ENCODE measurements at regions not wholly inside any gene's neighbourhood (a gene's known extent, or its start where the extent isn't known, plus 50 kb on each side); places are given as distances from the start of the nearest gene placed in this dataset.

GRCh38 chr2:16336916-16337315, 328.7 kb downstream of the CYRIA start:
- H3K27me3 ChIP-seq, result no peaks in the 10 kb centered on the region
- no peaks in the 10 kb centered on the region for H3K4me1 ChIP-seq
- no peak overlapping the region for H3K4me3 ChIP-seq
- DNase-seq (ENCODE audit: extremely low spot score in 2 of 2), result peak in 1 of 2 donors; percentile 47
- intact Hi-C loops (cut with DNase I), result no loop called here
- H3K36me3 ChIP-seq, result no peaks in the 10 kb centered on the region
- no peak for TF ChIP-seq POLR2AphosphoS5 (IDR thresholded peaks at IDR 0.05; ENCODE audit: insufficient read depth in 1 of 2, low read depth in 1 of 2)
- TF ChIP-seq, protein P1, sequence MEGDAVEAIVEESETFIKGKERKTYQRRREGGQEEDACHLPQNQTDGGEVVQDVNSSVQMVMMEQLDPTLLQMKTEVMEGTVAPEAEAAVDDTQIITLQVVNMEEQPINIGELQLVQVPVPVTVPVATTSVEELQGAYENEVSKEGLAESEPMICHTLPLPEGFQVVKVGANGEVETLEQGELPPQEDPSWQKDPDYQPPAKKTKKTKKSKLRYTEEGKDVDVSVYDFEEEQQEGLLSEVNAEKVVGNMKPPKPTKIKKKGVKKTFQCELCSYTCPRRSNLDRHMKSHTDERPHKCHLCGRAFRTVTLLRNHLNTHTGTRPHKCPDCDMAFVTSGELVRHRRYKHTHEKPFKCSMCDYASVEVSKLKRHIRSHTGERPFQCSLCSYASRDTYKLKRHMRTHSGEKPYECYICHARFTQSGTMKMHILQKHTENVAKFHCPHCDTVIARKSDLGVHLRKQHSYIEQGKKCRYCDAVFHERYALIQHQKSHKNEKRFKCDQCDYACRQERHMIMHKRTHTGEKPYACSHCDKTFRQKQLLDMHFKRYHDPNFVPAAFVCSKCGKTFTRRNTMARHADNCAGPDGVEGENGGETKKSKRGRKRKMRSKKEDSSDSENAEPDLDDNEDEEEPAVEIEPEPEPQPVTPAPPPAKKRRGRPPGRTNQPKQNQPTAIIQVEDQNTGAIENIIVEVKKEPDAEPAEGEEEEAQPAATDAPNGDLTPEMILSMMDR (IDR thresholded peaks at IDR 0.05), result no peak
- TF ChIP-seq POLR2A (IDR thresholded peaks at IDR 0.05), result no peak
- no peak overlapping the region for H3K27ac ChIP-seq
- H3K9me3 ChIP-seq, result no peaks in the 10 kb centered on the region

GRCh38 chr2:16336491-16336890, 329.1 kb downstream of the CYRIA start:
- Histone ChIP-seq H3K4me1 (no peaks in the 10 kb centered on the region), H3K27ac (no peak overlapping the region), H3K9me3 (no peaks in the 10 kb centered on the region), H3K36me3 (no peaks in the 10 kb centered on the region), H3K27me3 (no peaks in the 10 kb centered on the region), H3K4me3 (no peak overlapping the region)
- peak in 1 of 2 donors; percentile 11 for DNase-seq (ENCODE audit: extremely low spot score in 2 of 2)
- no peak for TF ChIP-seq POLR2A (IDR thresholded peaks at IDR 0.05)
- TF ChIP-seq, protein P1 (IDR thresholded peaks at IDR 0.05), result no peak
- no peak for TF ChIP-seq POLR2AphosphoS5 (IDR thresholded peaks at IDR 0.05; ENCODE audit: insufficient read depth in 1 of 2, low read depth in 1 of 2)
- intact Hi-C loops (cut with DNase I), result no loop called here

GRCh38 chr2:16335947-16336346, 329.7 kb downstream of the CYRIA start:
- H3K27ac ChIP-seq, result no peak overlapping the region
- DNase-seq (ENCODE audit: extremely low spot score in 2 of 2), result no peak
- H3K27me3 ChIP-seq, result no peaks in the 10 kb centered on the region

DNA sequence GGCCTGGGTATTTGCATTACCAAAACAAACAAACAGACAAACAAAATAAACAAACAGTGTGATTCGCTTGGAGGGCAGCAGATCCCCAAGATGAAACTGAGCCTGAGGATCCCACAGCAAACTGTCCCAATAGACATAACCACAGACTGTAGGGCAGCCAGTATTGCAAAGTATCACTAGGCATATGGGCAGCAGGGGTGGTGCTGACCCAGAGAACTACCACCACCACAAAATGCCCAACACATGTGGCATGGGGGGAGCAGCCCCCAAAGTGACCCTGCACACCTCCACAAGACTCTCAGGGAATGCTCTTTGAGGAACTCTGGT, 330.1 kb downstream of the CYRIA start:
- peak in 1 of 2 donors; percentile 40 for DNase-seq (ENCODE audit: extremely low spot score in 2 of 2)
- Histone ChIP-seq H3K36me3 (no peaks in the 10 kb centered on the region), H3K9me3 (no peaks in the 10 kb centered on the region), H3K27me3 (no peaks in the 10 kb centered on the region), H3K27ac (no peak overlapping the region), H3K4me3 (no peak overlapping the region), H3K4me1 (no peaks in the 10 kb centered on the region)
- TF ChIP-seq POLR2A (IDR thresholded peaks at IDR 0.05), result no peak
- TF ChIP-seq, protein P1 (IDR thresholded peaks at IDR 0.05), result no peak
- no peak for TF ChIP-seq POLR2AphosphoS5 (IDR thresholded peaks at IDR 0.05; ENCODE audit: insufficient read depth in 1 of 2, low read depth in 1 of 2)
- intact Hi-C loops (cut with DNase I), result no loop called here

More at GRCh38 chr2:16335947-16336346, 329.7 kb downstream of the CYRIA start:
- intact Hi-C loops (cut with DNase I), result no loop called here
- Histone ChIP-seq H3K9me3 (no peaks in the 10 kb centered on the region), H3K4me3 (no peak overlapping the region), H3K36me3 (no peaks in the 10 kb centered on the region), H3K4me1 (no peaks in the 10 kb centered on the region)
- TF ChIP-seq, protein P1 (IDR thresholded peaks at IDR 0.05), result no peak

DNA sequence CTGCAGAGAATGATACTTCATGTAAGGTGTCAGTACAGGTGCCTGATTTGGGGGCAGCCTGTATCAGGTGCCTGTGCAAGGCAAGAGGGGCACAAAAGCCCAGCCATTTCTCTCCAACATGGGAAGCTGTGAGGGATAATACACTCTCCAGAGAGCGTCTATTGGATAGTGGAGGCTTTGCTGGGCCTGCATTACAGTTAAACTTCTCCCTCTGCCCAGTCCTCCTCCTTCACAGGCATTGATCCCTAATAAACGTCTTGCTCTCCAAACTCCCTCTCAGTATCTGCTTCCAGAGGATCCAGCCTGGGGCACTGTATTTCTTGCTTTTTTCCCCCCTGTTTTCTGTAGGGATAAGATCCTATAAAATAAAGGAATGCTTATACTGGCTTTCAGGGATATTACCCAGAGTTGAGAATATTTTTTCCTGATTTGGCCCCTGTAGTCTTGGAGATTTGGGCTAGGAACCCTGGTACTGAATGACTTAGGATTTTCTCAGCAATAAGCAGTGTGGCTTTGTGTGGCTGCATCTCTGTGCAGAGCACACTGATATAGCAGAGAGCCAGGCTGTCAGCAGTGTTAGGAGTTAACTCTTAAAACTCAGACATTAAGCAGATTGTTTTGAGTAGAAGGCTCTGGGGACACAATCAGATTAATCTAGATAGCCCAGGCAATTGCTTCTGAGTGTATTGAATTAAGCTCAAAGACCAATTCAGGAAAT, 330.6 kb downstream of the CYRIA start:
- Histone ChIP-seq H3K36me3 (no peaks in the 10 kb centered on the region), H3K4me1 (no peaks in the 10 kb centered on the region), H3K4me3 (no peak overlapping the region), H3K27ac (no peak overlapping the region), H3K9me3 (no peaks in the 10 kb centered on the region), H3K27me3 (no peaks in the 10 kb centered on the region)
- intact Hi-C loops (cut with DNase I), result no loop called here
- peak in 1 of 2 donors; percentile 54 for DNase-seq (ENCODE audit: extremely low spot score in 2 of 2)
- TF ChIP-seq POLR2AphosphoS5 (IDR thresholded peaks at IDR 0.05; ENCODE audit: insufficient read depth in 1 of 2, low read depth in 1 of 2) (no peak), POLR2A (IDR thresholded peaks at IDR 0.05) (no peak)
- TF ChIP-seq, protein P1 (IDR thresholded peaks at IDR 0.05), result no peak
